IPS-NIHi7 (cell line): ENCODE measurements at regions not wholly inside any gene's neighbourhood (a gene's known extent, or its start where the extent isn't known, plus 50 kb on each side); places are given as distances from the start of the nearest gene placed in this dataset.

Source experiments
- DNase-seq: peaks from one replicate; pipeline ENCODE4 v3.0.0; 2012; ENCODE audit warnings: mixed read lengths; ENCODE audit errors: extremely low spot score

- no peak for DNase-seq
Observed at GRCh38 chr18:29080946-29081345, 904.0 kb upstream of the CDH2 start.

- no peak for DNase-seq
Observed at GRCh38 chr18:29078273-29078672, 901.3 kb upstream of the CDH2 start.

GRCh38 chr18:29077344-29077743, 900.4 kb upstream of the CDH2 start:
- no peak for DNase-seq

GRCh38 chr18:29076645-29077044, 899.7 kb upstream of the CDH2 start:
- DNase-seq = no peak

GRCh38 chr18:29074147-29074546, 897.2 kb upstream of the CDH2 start:
- DNase-seq = no peak

GRCh38 chr18:29071869-29072268, 894.9 kb upstream of the CDH2 start:
- no peak for DNase-seq

GRCh38 chr18:29063346-29063745, 886.4 kb upstream of the CDH2 start:
- DNase-seq = no peak

- DNase-seq = no peak
Observed at GRCh38 chr18:29062921-29063320, 886.0 kb upstream of the CDH2 start.

- DNase-seq = no peak
Observed at GRCh38 chr18:29060349-29060748, 883.4 kb upstream of the CDH2 start.

- DNase-seq = no peak
Observed at GRCh38 chr18:29057703-29058102, 880.8 kb upstream of the CDH2 start.

GRCh38 chr18:29056800-29057199, 879.9 kb upstream of the CDH2 start:
- DNase-seq = peak; percentile 8

- DNase-seq = no peak
Observed at GRCh38 chr18:29041976-29042375, 865.0 kb upstream of the CDH2 start.

GRCh38 chr18:29034113-29034856, 857.4 kb upstream of the CDH2 start:
- DNase-seq = no peak

GRCh38 chr18:29028560-29028959, 851.6 kb upstream of the CDH2 start:
- no peak for DNase-seq

- no peak for DNase-seq
Observed at GRCh38 chr18:29018976-29019375, 842.0 kb upstream of the CDH2 start.

GRCh38 chr18:29012883-29013465, 836.0 kb upstream of the CDH2 start:
- no peak for DNase-seq

- no peak for DNase-seq
Observed at GRCh38 chr18:29012364-29012763, 835.4 kb upstream of the CDH2 start.

- no peak for DNase-seq
Observed at GRCh38 chr18:29009250-29009803, 832.4 kb upstream of the CDH2 start.

- DNase-seq = no peak
Observed at GRCh38 chr18:29008809-29009208, 831.9 kb upstream of the CDH2 start.

- no peak for DNase-seq
Observed at GRCh38 chr18:29007986-29008654, 831.2 kb upstream of the CDH2 start.

GRCh38 chr18:29004921-29005320, 828.0 kb upstream of the CDH2 start:
- no peak for DNase-seq

GRCh38 chr18:29003194-29003593, 826.3 kb upstream of the CDH2 start:
- DNase-seq = no peak

GRCh38 chr18:29002747-29003146, 825.8 kb upstream of the CDH2 start:
- no peak for DNase-seq
